ENCODE measurements at regions not wholly inside any gene's neighbourhood (a gene's known extent, or its start where the extent isn't known, plus 50 kb on each side); places are given as distances from the start of the nearest gene placed in this dataset.

- Histone ChIP-seq H3K36me3 (no peaks in the 10 kb centered on the region), H3K9me3 (no peaks in the 10 kb centered on the region), H3K4me3 (no peak overlapping the region), H3K27ac (no peak overlapping the region), H3K27me3 (no peaks in the 10 kb centered on the region), H3K4me1 (ENCODE audit: insufficient read depth) (no peaks in the 10 kb centered on the region)
- no peak for TF ChIP-seq EP300 (IDR thresholded peaks at IDR 0.05)
- TF ChIP-seq CTCF (IDR thresholded peaks at IDR 0.05): no peak
- TF ChIP-seq POLR2A (IDR thresholded peaks at IDR 0.05): no peak
- DNase-seq: no peak
- intact Hi-C loops (cut with DNase I): no loop called here
These were observed 332.2 kb downstream of the TBC1D4 start for GRCh38 chr13:75149776-75150175.

DNA sequence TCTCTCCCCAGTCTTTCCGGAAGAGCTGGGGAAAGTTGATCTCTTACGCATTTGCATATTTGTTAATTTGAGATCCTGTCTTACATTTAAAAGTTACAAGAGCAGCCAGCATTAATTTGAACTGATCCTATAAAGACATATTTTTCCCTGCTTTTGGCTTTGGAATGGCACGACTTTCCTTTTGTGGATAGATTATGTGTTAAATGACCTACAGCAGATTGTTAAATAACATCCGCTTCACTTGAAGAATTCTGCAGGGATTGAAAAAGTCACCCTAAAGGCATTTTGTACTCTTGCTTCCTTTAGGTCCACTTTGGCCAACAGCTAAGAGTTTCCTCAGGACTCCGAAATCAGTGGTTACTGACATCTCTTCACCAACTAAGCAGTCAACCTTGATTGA lies 334.0 kb downstream of the TBC1D4 start:
- H3K9me3 ChIP-seq: no peaks in the 10 kb centered on the region
- intact Hi-C loops (cut with DNase I): no loop called here
- no peak overlapping the region for H3K27ac ChIP-seq
- DNase-seq: no peak
- TF ChIP-seq EP300 (IDR thresholded peaks at IDR 0.05) (no peak), CTCF (IDR thresholded peaks at IDR 0.05) (no peak), POLR2A (IDR thresholded peaks at IDR 0.05) (no peak)
- H3K4me3 ChIP-seq: no peak overlapping the region
- no peaks in the 10 kb centered on the region for H3K27me3 ChIP-seq
- H3K4me1 ChIP-seq (ENCODE audit: insufficient read depth): no peaks in the 10 kb centered on the region
- 65 to 86% (median 74%) methylated on average over 5 of the region's 5 CpGs for WGBS, 3 donors
- no peaks in the 10 kb centered on the region for H3K36me3 ChIP-seq

GRCh38 chr13:75146436-75146835 lies 335.5 kb downstream of the TBC1D4 start:
- Histone ChIP-seq H3K36me3 (no peaks in the 10 kb centered on the region), H3K27me3 (no peaks in the 10 kb centered on the region), H3K4me3 (no peak overlapping the region), H3K9me3 (no peaks in the 10 kb centered on the region), H3K4me1 (ENCODE audit: insufficient read depth) (no peaks in the 10 kb centered on the region), H3K27ac (no peak overlapping the region)
- no peak for DNase-seq
- intact Hi-C loops (cut with DNase I): no loop called here
- TF ChIP-seq POLR2A (IDR thresholded peaks at IDR 0.05) (no peak), EP300 (IDR thresholded peaks at IDR 0.05) (no peak), CTCF (IDR thresholded peaks at IDR 0.05) (no peak)
- 94 to 100% (median 96%) methylated on average over 1 of the region's 1 CpG for WGBS, 3 donors

GRCh38 chr13:75145927-75146326 lies 336.0 kb downstream of the TBC1D4 start:
- Histone ChIP-seq H3K4me3 (no peak overlapping the region), H3K9me3 (no peaks in the 10 kb centered on the region), H3K27ac (no peak overlapping the region), H3K4me1 (ENCODE audit: insufficient read depth) (no peaks in the 10 kb centered on the region), H3K36me3 (no peaks in the 10 kb centered on the region), H3K27me3 (no peaks in the 10 kb centered on the region)
- intact Hi-C loops (cut with DNase I): no loop called here
- TF ChIP-seq CTCF (IDR thresholded peaks at IDR 0.05) (no peak), EP300 (IDR thresholded peaks at IDR 0.05) (no peak), POLR2A (IDR thresholded peaks at IDR 0.05) (no peak)
- WGBS, 3 donors: 14 to 21% (median 16%) methylated on average over 1 of the region's 1 CpG
- no peak for DNase-seq

- Histone ChIP-seq H3K27me3 (no peaks in the 10 kb centered on the region), H3K27ac (no peak overlapping the region), H3K36me3 (no peaks in the 10 kb centered on the region), H3K4me3 (no peak overlapping the region), H3K4me1 (ENCODE audit: insufficient read depth) (no peaks in the 10 kb centered on the region), H3K9me3 (peaks cover 0 to 4% of the 10 kb centered on the region in 2 donors)
- intact Hi-C loops (cut with DNase I): no loop called here
- DNase-seq: no peak
- no peak for TF ChIP-seq POLR2A (IDR thresholded peaks at IDR 0.05)
- TF ChIP-seq EP300 (IDR thresholded peaks at IDR 0.05): no peak
- TF ChIP-seq CTCF (IDR thresholded peaks at IDR 0.05): no peak
These were observed 342.7 kb downstream of the TBC1D4 start for GRCh38 chr13:75139291-75139690.

Data from ovary (tissue), 7 donors.